ENCODE measurements at regions not wholly inside any gene's neighbourhood (a gene's known extent, or its start where the extent isn't known, plus 50 kb on each side); places are given as distances from the start of the nearest gene placed in this dataset.

- no peak for DNase-seq (ENCODE audit: low read depth, low spot score)
Measured at GRCh38 chr9:99436616-99437015, 214.5 kb downstream of the SEC61B start.

GRCh38 chr9:99437145-99437544 is 215.1 kb downstream of the SEC61B start:
- no peak for DNase-seq (ENCODE audit: low read depth, low spot score)

- no peak for DNase-seq (ENCODE audit: low read depth, low spot score)
Measured at GRCh38 chr9:99438596-99438995, 216.5 kb downstream of the SEC61B start.

GRCh38 chr9:99441829-99442228 is 219.7 kb downstream of the SEC61B start:
- DNase-seq (ENCODE audit: low read depth, low spot score): no peak

GRCh38 chr9:99445371-99445891 is 223.3 kb downstream of the SEC61B start:
- no peak for DNase-seq (ENCODE audit: low read depth, low spot score)

GRCh38 chr9:99445920-99446319 is 223.8 kb downstream of the SEC61B start:
- DNase-seq (ENCODE audit: low read depth, low spot score): no peak

- DNase-seq (ENCODE audit: low read depth, low spot score): no peak
Measured at GRCh38 chr9:99447951-99448350, 225.9 kb downstream of the SEC61B start.

GRCh38 chr9:99449726-99450125 is 227.6 kb downstream of the SEC61B start:
- no peak for DNase-seq (ENCODE audit: low read depth, low spot score)

- DNase-seq (ENCODE audit: low read depth, low spot score): no peak
Measured at GRCh38 chr9:99451112-99451606, 229.1 kb downstream of the SEC61B start.

GRCh38 chr9:99457406-99457805 is 235.3 kb downstream of the SEC61B start:
- DNase-seq (ENCODE audit: low read depth, low spot score): no peak

- no peak for DNase-seq (ENCODE audit: low read depth, low spot score)
Measured at GRCh38 chr9:99457981-99458380, 235.9 kb downstream of the SEC61B start.

GRCh38 chr9:99459919-99460318 is 237.8 kb downstream of the SEC61B start:
- DNase-seq (ENCODE audit: low read depth, low spot score): no peak

GRCh38 chr9:99463131-99463530 is 241.0 kb downstream of the SEC61B start:
- DNase-seq (ENCODE audit: low read depth, low spot score): no peak

- no peak for DNase-seq (ENCODE audit: low read depth, low spot score)
Measured at GRCh38 chr9:99464568-99464967, 242.5 kb downstream of the SEC61B start.

- DNase-seq (ENCODE audit: low read depth, low spot score): no peak
Measured at GRCh38 chr9:99465231-99465907, 243.3 kb downstream of the SEC61B start.

GRCh38 chr9:99466104-99466503 is 244.0 kb downstream of the SEC61B start:
- no peak for DNase-seq (ENCODE audit: low read depth, low spot score)

- no peak for DNase-seq (ENCODE audit: low read depth, low spot score)
Measured at GRCh38 chr9:99466781-99467180, 244.7 kb downstream of the SEC61B start.

- no peak for DNase-seq (ENCODE audit: low read depth, low spot score)
Measured at GRCh38 chr9:99471033-99471432, 249.0 kb downstream of the SEC61B start.

GRCh38 chr9:99472240-99472915 is 250.3 kb downstream of the SEC61B start:
- no peak for DNase-seq (ENCODE audit: low read depth, low spot score)

- DNase-seq (ENCODE audit: low read depth, low spot score): no peak
Measured at GRCh38 chr9:99472916-99473245, 250.8 kb downstream of the SEC61B start.

- DNase-seq (ENCODE audit: low read depth, low spot score): no peak
Measured at GRCh38 chr9:99474186-99474585, 252.1 kb downstream of the SEC61B start.

GRCh38 chr9:99475401-99476065 is 253.5 kb downstream of the SEC61B start:
- no peak for DNase-seq (ENCODE audit: low read depth, low spot score)

All from iPS DF 19.7 (cell line).